Vagina (tissue), 2 donors: ENCODE measurements at regions not wholly inside any gene's neighbourhood (a gene's known extent, or its start where the extent isn't known, plus 50 kb on each side); places are given as distances from the start of the nearest gene placed in this dataset.

Experiments used
- CTCF ChIP-seq, 3 experiments: fragments of 450-650 bp in 2 of 3; fragments of 200-600 bp in 1 of 3; sonication (generic) in 1 of 3; IDR thresholded peaks; one replicate each; pipeline ENCODE4 v1.5.1; 2017 to 2019; ENCODE audit warnings: antibody characterized with exemption in 3 of 3, mild to moderate bottlenecking in 2 of 3, moderate library complexity in 2 of 3
- POLR2A ChIP-seq, 2 donors: fragments of 450-650 bp; IDR thresholded peaks; one replicate each; pipeline ENCODE4 v1.6.1; 2017; ENCODE audit warnings: antibody characterized with exemption in 2 of 2, mild to moderate bottlenecking in 2 of 2, moderate library complexity in 2 of 2

GRCh38 chr16:86101897-86102157 lies 202.9 kb downstream of the IRF8 start:
- TF ChIP-seq CTCF (IDR thresholded peaks at IDR 0.05) (no peak), POLR2A (IDR thresholded peaks at IDR 0.05) (no peak)
